Loucy (cell line): ENCODE measurements at regions not wholly inside any gene's neighbourhood (a gene's known extent, or its start where the extent isn't known, plus 50 kb on each side); places are given as distances from the start of the nearest gene placed in this dataset.

Experiments
- EZH2phosphoT487 ChIP-seq: fragments of 200-600 bp; IDR thresholded peaks from 2 replicates; pipeline ENCODE4 v1.6.1; 2018; ENCODE audit warnings: antibody characterized with exemption, mild to moderate bottlenecking, moderate library complexity, borderline replicate concordance
- TF ChIP-seq, protein P1 (sequence below): fragments of 200-600 bp; sonication (generic); conservative IDR thresholded peaks from 2 replicates; pipeline ENCODE4 v1.5.1; 2014; ENCODE audit warnings: mild to moderate bottlenecking, antibody characterized with exemption, low read length

DNA sequence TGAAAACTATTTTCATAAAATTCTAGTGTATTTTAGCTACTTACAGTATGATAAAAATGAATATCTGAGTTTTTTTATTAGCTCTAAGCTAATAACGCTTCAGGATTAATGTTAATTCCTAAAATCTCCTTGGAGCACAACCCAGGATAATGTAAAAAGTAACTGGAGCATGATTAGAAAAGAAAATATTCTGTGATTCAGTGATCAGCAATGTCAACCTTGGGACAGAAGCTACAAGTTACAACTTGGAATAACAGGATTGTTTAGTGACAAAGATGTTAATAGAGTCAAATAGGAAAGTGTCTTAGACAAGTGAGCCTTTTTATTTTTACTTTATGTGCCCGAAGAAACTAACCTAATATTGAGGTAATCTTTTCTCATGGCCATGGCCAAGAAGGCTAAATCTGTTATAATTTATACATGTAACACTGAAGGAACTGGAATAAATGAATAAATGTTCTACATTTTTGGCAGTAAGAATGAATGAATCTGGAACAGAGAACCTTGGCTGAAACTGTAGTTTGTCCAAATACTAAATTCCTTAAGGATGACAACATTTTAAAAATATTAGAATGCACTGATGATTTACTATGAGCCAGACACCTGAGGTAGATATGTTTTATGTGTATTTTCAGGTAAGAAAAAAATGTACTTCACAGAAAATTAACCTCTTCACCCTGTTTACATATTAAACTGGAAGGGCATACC is 994.0 kb downstream of the GRIK2 start:
- no peak for TF ChIP-seq EZH2phosphoT487
- TF ChIP-seq, protein P1, sequence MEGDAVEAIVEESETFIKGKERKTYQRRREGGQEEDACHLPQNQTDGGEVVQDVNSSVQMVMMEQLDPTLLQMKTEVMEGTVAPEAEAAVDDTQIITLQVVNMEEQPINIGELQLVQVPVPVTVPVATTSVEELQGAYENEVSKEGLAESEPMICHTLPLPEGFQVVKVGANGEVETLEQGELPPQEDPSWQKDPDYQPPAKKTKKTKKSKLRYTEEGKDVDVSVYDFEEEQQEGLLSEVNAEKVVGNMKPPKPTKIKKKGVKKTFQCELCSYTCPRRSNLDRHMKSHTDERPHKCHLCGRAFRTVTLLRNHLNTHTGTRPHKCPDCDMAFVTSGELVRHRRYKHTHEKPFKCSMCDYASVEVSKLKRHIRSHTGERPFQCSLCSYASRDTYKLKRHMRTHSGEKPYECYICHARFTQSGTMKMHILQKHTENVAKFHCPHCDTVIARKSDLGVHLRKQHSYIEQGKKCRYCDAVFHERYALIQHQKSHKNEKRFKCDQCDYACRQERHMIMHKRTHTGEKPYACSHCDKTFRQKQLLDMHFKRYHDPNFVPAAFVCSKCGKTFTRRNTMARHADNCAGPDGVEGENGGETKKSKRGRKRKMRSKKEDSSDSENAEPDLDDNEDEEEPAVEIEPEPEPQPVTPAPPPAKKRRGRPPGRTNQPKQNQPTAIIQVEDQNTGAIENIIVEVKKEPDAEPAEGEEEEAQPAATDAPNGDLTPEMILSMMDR: no peak
